Peyer's patch (tissue), 4 donors: ENCODE measurements at regions not wholly inside any gene's neighbourhood (a gene's known extent, or its start where the extent isn't known, plus 50 kb on each side); places are given as distances from the start of the nearest gene placed in this dataset.
"Not testable (repeated sequence)": the region's sequence is repeated elsewhere in the genome, so short reads cannot be mapped to it uniquely, and the experiment has no call there.

Experiments
- DNase-seq, 3 donors: peaks; one replicate each; pipeline ENCODE4 v3.0.0-alpha.2; 2017 to 2019
- H3K27ac ChIP-seq, 4 donors: fragments of 200-600 bp; sonication (generic); one replicate each; pipeline ENCODE4 v1.5.1; 2016 to 2019
- H3K27me3 ChIP-seq, 2 donors: fragments of 200-600 bp; sonication (generic); one replicate each; pipeline ENCODE4 v1.5.1; 2019
- H3K36me3 ChIP-seq, 3 donors: fragments of 200-600 bp; sonication (generic); one replicate each; pipeline ENCODE4 v1.5.1; 2016 to 2019
- H3K4me1 ChIP-seq, 4 donors: fragments of 200-600 bp; sonication (generic); one replicate each; pipeline ENCODE4 v1.5.1; 2016 to 2019
- H3K4me3 ChIP-seq, 4 donors: fragments of 200-600 bp; sonication (generic); 1 replicate in 3 of 4; 2 replicates in 1 of 4; pipeline ENCODE4 v1.5.1; 2016 to 2019; ENCODE audit warnings: mild to moderate bottlenecking in 1 of 4
- H3K9me3 ChIP-seq, 4 donors: fragments of 200-600 bp; sonication (generic); one replicate each; pipeline ENCODE4 v1.5.1; 2016 to 2019; ENCODE audit warnings: mild to moderate bottlenecking in 1 of 4
- POLR2A ChIP-seq, 2 donors: fragments of 450-650 bp; IDR thresholded peaks; one replicate each; pipeline ENCODE4 v1.5.1; 2017; ENCODE audit warnings: antibody characterized with exemption in 2 of 2, mild to moderate bottlenecking in 2 of 2, moderate library complexity in 2 of 2
- TF ChIP-seq, protein P1 (sequence below), 6 experiments: fragments of 450-650 bp in 4 of 6; fragments of 200-600 bp in 2 of 6; sonication (generic) in 1 of 6; IDR thresholded peaks; one replicate each; pipeline ENCODE4 v1.5.1; 2017 to 2019; ENCODE audit warnings: antibody characterized with exemption in 6 of 6, mild to moderate bottlenecking in 3 of 6, moderate library complexity in 1 of 6

DNA sequence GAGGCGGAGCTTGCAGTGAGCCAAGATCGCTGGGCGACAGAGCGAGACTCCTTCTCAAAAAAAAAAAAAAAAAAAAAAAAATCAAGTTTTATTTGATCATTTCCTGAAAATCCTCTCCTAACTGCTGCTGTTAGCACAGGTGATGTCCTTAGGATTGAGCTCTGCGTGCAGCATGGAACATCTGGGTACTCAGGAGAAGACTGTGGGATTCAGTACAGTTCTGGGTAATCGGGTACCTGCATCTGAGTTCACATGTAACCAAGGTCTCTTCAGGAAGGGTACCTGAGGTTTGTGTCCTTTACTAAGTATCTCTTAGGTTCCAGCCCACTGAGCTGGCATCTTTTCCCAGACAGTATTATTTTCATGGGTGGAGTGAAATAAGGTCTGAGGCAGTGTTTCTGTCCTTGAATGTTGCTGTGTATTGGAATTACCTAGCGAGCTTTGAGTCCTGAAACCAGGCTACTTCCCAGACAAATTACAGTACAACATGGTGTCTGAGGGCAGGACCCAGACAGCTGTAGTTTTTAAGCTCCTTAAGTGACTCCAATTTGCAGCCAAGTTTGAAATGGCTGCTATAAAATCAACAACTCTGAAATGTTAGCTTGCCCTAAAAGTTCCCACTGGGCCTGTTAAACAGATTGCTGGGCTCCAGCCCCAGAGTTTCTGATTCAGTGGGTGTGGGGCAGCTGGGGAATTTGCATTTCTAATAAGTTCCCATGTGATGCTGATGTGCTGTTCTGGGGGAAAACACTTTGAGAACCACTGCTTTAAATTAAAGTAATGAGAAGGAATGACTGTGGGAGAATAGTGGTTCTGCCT, 120.5 kb downstream of the PMAIP1 start:
- DNase-seq: no peak
- Histone ChIP-seq H3K9me3 (no peaks in the 10 kb centered on the region), H3K27me3 (no peaks in the 10 kb centered on the region), H3K4me1 (no peaks in the 10 kb centered on the region), H3K4me3 (no peak overlapping the region), H3K36me3 (no peaks in the 10 kb centered on the region), H3K27ac (no peak overlapping the region)
- no peak for TF ChIP-seq POLR2A (IDR thresholded peaks at IDR 0.05)
- TF ChIP-seq, protein P1, sequence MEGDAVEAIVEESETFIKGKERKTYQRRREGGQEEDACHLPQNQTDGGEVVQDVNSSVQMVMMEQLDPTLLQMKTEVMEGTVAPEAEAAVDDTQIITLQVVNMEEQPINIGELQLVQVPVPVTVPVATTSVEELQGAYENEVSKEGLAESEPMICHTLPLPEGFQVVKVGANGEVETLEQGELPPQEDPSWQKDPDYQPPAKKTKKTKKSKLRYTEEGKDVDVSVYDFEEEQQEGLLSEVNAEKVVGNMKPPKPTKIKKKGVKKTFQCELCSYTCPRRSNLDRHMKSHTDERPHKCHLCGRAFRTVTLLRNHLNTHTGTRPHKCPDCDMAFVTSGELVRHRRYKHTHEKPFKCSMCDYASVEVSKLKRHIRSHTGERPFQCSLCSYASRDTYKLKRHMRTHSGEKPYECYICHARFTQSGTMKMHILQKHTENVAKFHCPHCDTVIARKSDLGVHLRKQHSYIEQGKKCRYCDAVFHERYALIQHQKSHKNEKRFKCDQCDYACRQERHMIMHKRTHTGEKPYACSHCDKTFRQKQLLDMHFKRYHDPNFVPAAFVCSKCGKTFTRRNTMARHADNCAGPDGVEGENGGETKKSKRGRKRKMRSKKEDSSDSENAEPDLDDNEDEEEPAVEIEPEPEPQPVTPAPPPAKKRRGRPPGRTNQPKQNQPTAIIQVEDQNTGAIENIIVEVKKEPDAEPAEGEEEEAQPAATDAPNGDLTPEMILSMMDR (IDR thresholded peaks at IDR 0.05): no peak

- TF ChIP-seq, protein P1 (IDR thresholded peaks at IDR 0.05): no peak
- H3K36me3 ChIP-seq: no peaks in the 10 kb centered on the region
- H3K4me1 ChIP-seq: no peaks in the 10 kb centered on the region
- no peak overlapping the region for H3K4me3 ChIP-seq
- H3K27ac ChIP-seq: no peak overlapping the region
- DNase-seq: no peak
- H3K9me3 ChIP-seq: no peaks in the 10 kb centered on the region
- no peaks in the 10 kb centered on the region for H3K27me3 ChIP-seq
Measured at GRCh38 chr18:60019463-60019840, 119.7 kb downstream of the PMAIP1 start.

DNA sequence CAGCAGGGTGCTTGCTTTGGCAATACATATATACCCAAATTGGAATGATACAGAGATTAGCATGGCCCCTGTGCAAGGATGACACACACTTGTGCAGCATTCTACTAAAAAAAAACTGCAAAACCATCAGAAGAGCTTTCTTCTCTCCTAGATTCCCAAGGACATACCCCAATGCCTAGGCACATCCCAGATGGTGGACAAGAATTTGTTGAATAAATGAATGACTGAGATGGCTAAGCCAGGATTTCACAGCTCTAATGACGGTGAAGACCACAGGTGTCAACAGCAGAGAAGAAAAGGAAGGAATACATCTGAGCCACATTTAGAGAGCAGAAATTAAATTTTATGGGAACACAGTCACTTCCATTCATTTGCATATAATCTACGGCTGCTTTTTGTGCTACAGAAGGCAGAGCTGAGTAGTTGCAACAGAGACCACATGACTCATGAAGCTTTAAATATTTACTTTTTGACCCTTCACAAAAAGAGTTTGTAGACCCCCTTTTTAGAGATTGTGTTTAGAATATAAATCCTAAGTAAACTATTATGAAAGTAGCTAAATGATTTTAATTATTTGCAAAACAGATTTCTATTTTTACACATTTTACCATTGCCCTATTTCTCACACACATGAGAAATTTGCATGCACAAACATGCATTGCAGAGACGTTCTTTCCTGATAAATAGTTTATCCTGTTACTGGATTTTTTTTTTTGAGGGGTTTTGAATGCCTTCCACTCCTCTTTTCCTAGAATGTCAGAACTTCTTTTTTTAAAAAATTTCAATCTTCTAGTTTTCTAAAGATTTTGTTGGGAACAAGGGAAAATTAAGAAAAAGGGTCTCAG, 119.0 kb downstream of the PMAIP1 start:
- Histone ChIP-seq H3K27ac (no peak overlapping the region), H3K4me1 (no peaks in the 10 kb centered on the region), H3K9me3 (no peaks in the 10 kb centered on the region), H3K27me3 (no peaks in the 10 kb centered on the region), H3K36me3 (no peaks in the 10 kb centered on the region), H3K4me3 (no peak overlapping the region)
- DNase-seq: no peak
- TF ChIP-seq, protein P1 (IDR thresholded peaks at IDR 0.05): no peak
- TF ChIP-seq POLR2A (IDR thresholded peaks at IDR 0.05): no peak

GRCh38 chr18:60018134-60018533, 118.3 kb downstream of the PMAIP1 start:
- not testable (repeated sequence) for H3K4me1 ChIP-seq, DNase-seq, H3K36me3 ChIP-seq

GRCh38 chr18:60017371-60017770, 117.6 kb downstream of the PMAIP1 start:
- Histone ChIP-seq H3K36me3 (no peaks in the 10 kb centered on the region), H3K4me3 (no peak overlapping the region), H3K9me3 (no peaks in the 10 kb centered on the region), H3K4me1 (no peaks in the 10 kb centered on the region), H3K27ac (no peak overlapping the region), H3K27me3 (no peaks in the 10 kb centered on the region)
- DNase-seq: no peak
- TF ChIP-seq POLR2A (IDR thresholded peaks at IDR 0.05): no peak
- TF ChIP-seq, protein P1 (IDR thresholded peaks at IDR 0.05): no peak

More at GRCh38 chr18:60018134-60018533, 118.3 kb downstream of the PMAIP1 start:
- not testable (repeated sequence) for H3K27me3 ChIP-seq, H3K9me3 ChIP-seq, H3K27ac ChIP-seq, H3K4me3 ChIP-seq

DNA sequence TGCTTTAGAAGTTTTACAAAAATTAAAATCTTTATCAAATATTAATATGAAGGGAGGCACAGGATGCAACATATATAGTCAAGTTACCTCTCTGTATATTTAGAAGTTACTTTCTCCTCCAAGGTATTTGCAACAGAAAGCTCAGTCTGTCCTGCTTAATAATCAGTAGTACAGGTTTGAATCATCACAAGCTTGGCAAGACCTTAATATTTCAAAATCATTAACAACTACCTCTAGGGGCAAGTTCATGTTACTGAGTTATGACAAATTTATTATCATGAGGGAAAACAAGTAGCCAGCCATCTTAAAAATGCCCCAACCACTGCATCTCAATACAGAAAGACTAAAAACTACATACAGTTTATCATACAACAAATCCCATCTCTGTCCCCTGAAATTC, 116.0 kb downstream of the PMAIP1 start:
- H3K27ac ChIP-seq, H3K36me3 ChIP-seq, H3K27me3 ChIP-seq, DNase-seq, H3K4me1 ChIP-seq, H3K4me3 ChIP-seq, H3K9me3 ChIP-seq: not testable (repeated sequence)

- not testable (repeated sequence) for H3K27ac ChIP-seq, H3K9me3 ChIP-seq, H3K27me3 ChIP-seq, H3K36me3 ChIP-seq, DNase-seq, H3K4me1 ChIP-seq, H3K4me3 ChIP-seq
Measured at GRCh38 chr18:60013148-60013547, 113.4 kb downstream of the PMAIP1 start.
